Neural cell (in vitro differentiated cells): ENCODE measurements at regions not wholly inside any gene's neighbourhood (a gene's known extent, or its start where the extent isn't known, plus 50 kb on each side); places are given as distances from the start of the nearest gene placed in this dataset.

ENCODE experiments used
- H2AFZ ChIP-seq: fragments of 200-600, 300-800 bp; sonication (generic), shearing (Covaris generic); 2 replicates; pipeline ENCODE4 v1.6.0; 2014; ENCODE audit warnings: low read depth, mild to moderate bottlenecking, antibody characterized with exemption, low read length, moderate library complexity
- H3F3A ChIP-seq: fragments of 200-600 bp; shearing (Covaris generic); 2 replicates; pipeline ENCODE4 v1.6.1; 2016; ENCODE audit warnings: mild to moderate bottlenecking, moderate library complexity, mixed read lengths, antibody characterized with exemption, low read length; ENCODE audit not compliant: insufficient read depth, poor library complexity, severe bottlenecking
- H3K27ac ChIP-seq: fragments of 200-600, 300-800 bp; sonication (generic), shearing (Covaris generic); 2 replicates; pipeline ENCODE4 v1.5.1; 2014; ENCODE audit warnings: mild to moderate bottlenecking, low read length, moderate library complexity
- H3K27me3 ChIP-seq: fragments of 300-800, 200-600 bp; sonication (generic), shearing (Covaris generic); 2 replicates; pipeline ENCODE4 v1.6.0; 2014; ENCODE audit warnings: mild to moderate bottlenecking, low read depth, low read length, moderate library complexity; ENCODE audit not compliant: insufficient read depth
- H3K36me3 ChIP-seq: fragments of 300-800, 200-600 bp; sonication (generic), shearing (Covaris generic); 2 replicates; pipeline ENCODE4 v1.5.1; 2014; ENCODE audit warnings: mild to moderate bottlenecking, antibody characterized with exemption, low read length, moderate library complexity; ENCODE audit not compliant: insufficient read depth
- H3K4me2 ChIP-seq: fragments of 300-800, 200-600 bp; sonication (generic), shearing (Covaris generic); 2 replicates; pipeline ENCODE4 v1.6.0; 2014; ENCODE audit warnings: mild to moderate bottlenecking, low read length
- H3K4me3 ChIP-seq: fragments of 300-800, 200-600 bp; sonication (generic), shearing (Covaris generic); 2 replicates; pipeline ENCODE4 v1.5.1; 2014; ENCODE audit warnings: mild to moderate bottlenecking, low read length, moderate library complexity
- H3K79me2 ChIP-seq: fragments of 200-600 bp; shearing (Covaris generic); replicated peaks from 2 replicates; pipeline ENCODE4 v1.6.0; 2014; ENCODE audit warnings: mild to moderate bottlenecking, low read length, moderate library complexity; ENCODE audit not compliant: insufficient read depth
- H3K9ac ChIP-seq: fragments of 300-800, 200-600 bp; sonication (generic), shearing (Covaris generic); 2 replicates; pipeline ENCODE4 v1.6.1; 2016; ENCODE audit warnings: mild to moderate bottlenecking, low read length, mixed read lengths
- H3K9me2 ChIP-seq: fragments of 200-600 bp; shearing (Covaris generic); 2 replicates; pipeline ENCODE4 v1.6.1; 2016; ENCODE audit warnings: mild to moderate bottlenecking, low read length, mixed read lengths; ENCODE audit not compliant: insufficient read depth
- H3K9me3 ChIP-seq: fragments of 200-600, 300-800 bp; sonication (generic), shearing (Covaris generic); 2 replicates; pipeline ENCODE4 v1.6.1; 2016; ENCODE audit warnings: mild to moderate bottlenecking, mixed run types, low read length, moderate library complexity, mixed read lengths
- H4K20me1 ChIP-seq: fragments of 200-600 bp; shearing (Covaris generic); 2 replicates; pipeline ENCODE4 v1.6.1; 2016; ENCODE audit warnings: mild to moderate bottlenecking, mixed run types; ENCODE audit not compliant: insufficient read depth
- EP300 ChIP-seq: fragments of 450-650 bp; conservative IDR thresholded peaks from 2 replicates; pipeline ENCODE4 v1.6.1; 2014; ENCODE audit warnings: antibody characterized with exemption, mild to moderate bottlenecking, moderate library complexity; ENCODE audit not compliant: poor library complexity, severe bottlenecking
- EZH2 ChIP-seq: fragments of 200-600, 300-800 bp; shearing (Covaris generic), sonication (generic); IDR thresholded peaks from 2 replicates; pipeline ENCODE4 v1.6.1; 2014; ENCODE audit warnings: antibody characterized with exemption, low read length, borderline replicate concordance, mild to moderate bottlenecking; ENCODE audit not compliant: insufficient read depth, poor library complexity, severe bottlenecking
- MXI1 ChIP-seq: fragments of 450-650 bp; conservative IDR thresholded peaks from 2 replicates; pipeline ENCODE4 v1.6.1; 2014; ENCODE audit warnings: antibody characterized with exemption, mild to moderate bottlenecking; ENCODE audit not compliant: poor library complexity, severe bottlenecking
- POLR2AphosphoS5 ChIP-seq: IDR thresholded peaks from 2 replicates; pipeline ENCODE4 v1.6.1; 2012
- RAD21 ChIP-seq: fragments of 450-650 bp; conservative IDR thresholded peaks from 2 replicates; pipeline ENCODE4 v1.6.1; 2014; ENCODE audit warnings: antibody characterized with exemption, mild to moderate bottlenecking, moderate library complexity
- REST ChIP-seq: IDR thresholded peaks from 2 replicates; pipeline ENCODE4 v1.6.1; 2012; ENCODE audit warnings: borderline replicate concordance
- SMC3 ChIP-seq: fragments of 450-650 bp; conservative IDR thresholded peaks from 2 replicates; pipeline ENCODE4 v1.6.1; 2014; ENCODE audit warnings: antibody characterized with exemption, mild to moderate bottlenecking, moderate library complexity; ENCODE audit not compliant: poor library complexity
- TAF1 ChIP-seq: IDR thresholded peaks from 2 replicates; pipeline ENCODE4 v1.6.1; 2012; ENCODE audit warnings: low read depth
- TF ChIP-seq, protein P1 (sequence below): fragments of 450-650 bp; IDR thresholded peaks from 2 replicates; pipeline ENCODE4 v1.5.1; 2014; ENCODE audit warnings: antibody characterized with exemption, mild to moderate bottlenecking, moderate library complexity; ENCODE audit not compliant: poor library complexity, severe bottlenecking

GRCh38 chr4:177923888-177924287 is 481.7 kb upstream of the AGA start:
- Histone ChIP-seq H3K4me3 (no peak overlapping the region), H3K9ac (no peak overlapping the region), H3K9me2 (no peaks in the 10 kb centered on the region), H2AFZ (no peak overlapping the region), H3F3A (no peaks in the 10 kb centered on the region), H3K36me3 (no peaks in the 10 kb centered on the region), H4K20me1 (no peaks in the 10 kb centered on the region), H3K4me2 (no peak overlapping the region), H3K27ac (no peak overlapping the region), H3K79me2 (no peaks in the 10 kb centered on the region), H3K27me3 (no peaks in the 10 kb centered on the region), H3K9me3 (no peaks in the 10 kb centered on the region)
- TF ChIP-seq RAD21: no peak
- TF ChIP-seq TAF1: no peak
- TF ChIP-seq, protein P1, sequence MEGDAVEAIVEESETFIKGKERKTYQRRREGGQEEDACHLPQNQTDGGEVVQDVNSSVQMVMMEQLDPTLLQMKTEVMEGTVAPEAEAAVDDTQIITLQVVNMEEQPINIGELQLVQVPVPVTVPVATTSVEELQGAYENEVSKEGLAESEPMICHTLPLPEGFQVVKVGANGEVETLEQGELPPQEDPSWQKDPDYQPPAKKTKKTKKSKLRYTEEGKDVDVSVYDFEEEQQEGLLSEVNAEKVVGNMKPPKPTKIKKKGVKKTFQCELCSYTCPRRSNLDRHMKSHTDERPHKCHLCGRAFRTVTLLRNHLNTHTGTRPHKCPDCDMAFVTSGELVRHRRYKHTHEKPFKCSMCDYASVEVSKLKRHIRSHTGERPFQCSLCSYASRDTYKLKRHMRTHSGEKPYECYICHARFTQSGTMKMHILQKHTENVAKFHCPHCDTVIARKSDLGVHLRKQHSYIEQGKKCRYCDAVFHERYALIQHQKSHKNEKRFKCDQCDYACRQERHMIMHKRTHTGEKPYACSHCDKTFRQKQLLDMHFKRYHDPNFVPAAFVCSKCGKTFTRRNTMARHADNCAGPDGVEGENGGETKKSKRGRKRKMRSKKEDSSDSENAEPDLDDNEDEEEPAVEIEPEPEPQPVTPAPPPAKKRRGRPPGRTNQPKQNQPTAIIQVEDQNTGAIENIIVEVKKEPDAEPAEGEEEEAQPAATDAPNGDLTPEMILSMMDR: no peak
- no peak for TF ChIP-seq POLR2AphosphoS5
- TF ChIP-seq REST: no peak
- no peak for TF ChIP-seq EZH2
- TF ChIP-seq EP300: no peak
- TF ChIP-seq MXI1: no peak
- no peak for TF ChIP-seq SMC3

- no peaks in the 10 kb centered on the region for H3K9me3 ChIP-seq
- H2AFZ ChIP-seq: no peak overlapping the region
- no peak overlapping the region for H3K4me2 ChIP-seq
- H3K79me2 ChIP-seq: no peaks in the 10 kb centered on the region
- TF ChIP-seq SMC3: no peak
- TF ChIP-seq, protein P1: no peak
- H3K27ac ChIP-seq: no peak overlapping the region
- no peak overlapping the region for H3K9ac ChIP-seq
- H3F3A ChIP-seq: no peaks in the 10 kb centered on the region
- no peaks in the 10 kb centered on the region for H3K36me3 ChIP-seq
- no peaks in the 10 kb centered on the region for H3K27me3 ChIP-seq
- no peaks in the 10 kb centered on the region for H3K9me2 ChIP-seq
- H4K20me1 ChIP-seq: no peaks in the 10 kb centered on the region
- H3K4me3 ChIP-seq: no peak overlapping the region
These were observed 494.8 kb upstream of the AGA start for GRCh38 chr4:177937041-177937440.
